Dermis blood vessel endothelial cell (primary cell): ENCODE measurements at regions not wholly inside any gene's neighbourhood (a gene's known extent, or its start where the extent isn't known, plus 50 kb on each side); places are given as distances from the start of the nearest gene placed in this dataset.

ENCODE experiments used
- DNase-seq: peaks from one replicate; pipeline ENCODE4 v3.0.0; 2010

DNA sequence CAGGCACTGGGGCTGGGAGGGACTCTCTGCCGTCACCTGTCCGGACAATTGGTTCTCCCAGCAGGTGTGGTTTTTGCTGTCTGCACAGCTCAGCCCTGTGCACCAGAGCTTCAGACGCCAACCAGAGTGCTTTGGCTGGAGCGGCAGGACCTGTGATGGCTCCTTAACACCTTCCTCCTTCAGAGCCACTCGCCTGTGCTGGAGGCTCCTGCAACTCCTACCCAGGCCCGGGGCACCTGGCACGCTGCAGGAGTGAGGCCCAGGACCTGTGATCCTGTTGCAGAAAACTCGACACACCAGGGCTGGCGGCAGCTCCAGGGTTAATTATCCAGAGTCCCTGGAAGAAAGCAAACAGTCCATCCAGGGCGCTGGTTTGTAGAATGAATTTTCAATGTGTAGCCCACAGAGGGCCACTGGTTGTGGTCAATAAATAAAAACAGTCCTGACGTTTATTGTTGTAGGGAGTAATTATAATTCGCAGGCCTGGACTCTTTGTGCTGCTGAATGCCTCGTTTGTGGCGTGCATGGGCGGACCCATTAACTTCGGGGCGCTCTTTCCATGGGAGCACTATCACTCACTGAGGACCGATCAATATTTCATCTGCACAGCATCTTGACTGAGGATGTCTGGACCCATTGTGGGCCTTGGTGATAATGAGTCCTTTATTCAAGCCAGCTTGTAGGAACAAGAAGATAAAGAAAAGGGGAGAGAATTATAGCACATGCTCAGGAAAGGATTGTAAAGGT lies 339.7 kb upstream of the IRX4 start:
- DNase-seq = no peak

DNA sequence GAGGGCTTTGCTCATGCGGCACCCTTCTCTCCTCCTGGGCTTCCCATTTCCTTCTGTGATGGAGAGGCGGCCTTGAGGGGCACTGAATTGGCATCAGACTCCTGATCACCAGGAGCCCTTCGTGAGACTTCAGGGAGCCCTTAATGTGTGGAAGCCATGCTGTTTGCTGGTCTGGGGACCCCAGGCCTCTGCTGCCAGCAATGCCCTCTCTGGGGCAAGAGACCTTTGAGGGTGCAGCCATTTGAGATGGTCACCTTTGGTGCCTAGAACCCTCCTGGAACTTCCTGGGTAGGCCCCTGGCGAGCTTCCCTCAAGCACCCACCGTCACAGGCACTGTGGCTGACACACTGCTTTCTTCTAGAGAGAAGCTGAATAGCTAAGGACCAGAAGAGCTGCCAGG lies 338.7 kb upstream of the IRX4 start:
- no peak for DNase-seq

DNA sequence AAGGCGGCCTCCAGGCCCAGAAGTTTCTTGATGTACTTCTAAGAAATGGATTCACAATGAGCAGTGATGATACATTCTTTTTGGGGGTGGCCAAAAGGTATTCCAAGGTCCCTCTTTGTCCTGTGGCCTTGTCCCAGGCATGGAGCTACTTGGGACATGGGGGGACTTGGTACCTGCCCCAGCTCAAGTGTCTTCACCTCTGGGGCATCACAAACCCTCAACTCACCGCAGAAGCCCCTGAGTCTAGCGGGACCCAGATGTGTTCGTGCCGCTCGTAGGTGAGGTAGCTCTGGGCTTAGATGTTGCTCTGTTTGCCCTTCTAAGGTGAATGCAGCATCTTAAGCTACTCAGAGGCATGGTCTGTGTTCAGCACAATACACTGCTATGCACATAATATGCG lies 338.0 kb upstream of the IRX4 start:
- no peak for DNase-seq

DNA sequence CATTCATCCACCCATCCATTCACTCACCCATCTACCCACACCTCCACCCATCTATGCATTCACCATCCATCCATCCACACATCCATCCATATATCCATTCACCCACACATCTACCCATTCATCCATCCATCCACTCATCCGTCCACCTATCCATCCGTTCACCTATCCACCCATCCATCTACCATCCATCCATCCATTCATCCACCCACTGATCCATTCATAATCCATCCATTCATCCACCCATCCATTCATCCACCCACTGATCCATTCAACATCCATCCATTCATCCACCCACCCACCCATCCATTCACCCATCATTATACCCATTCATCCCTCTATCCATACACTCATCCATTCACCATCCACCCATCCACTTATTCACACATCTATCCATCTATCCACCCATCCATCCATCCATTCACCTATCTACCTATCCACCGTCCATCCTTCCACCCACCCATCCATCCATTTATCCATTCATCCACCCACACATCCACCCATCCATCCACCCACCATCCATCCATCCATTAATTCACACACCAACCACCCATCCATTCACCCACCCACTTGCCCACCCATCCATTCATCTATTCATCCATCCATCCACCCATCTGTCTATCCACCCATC lies 336.5 kb upstream of the IRX4 start:
- DNase-seq = no peak

DNA sequence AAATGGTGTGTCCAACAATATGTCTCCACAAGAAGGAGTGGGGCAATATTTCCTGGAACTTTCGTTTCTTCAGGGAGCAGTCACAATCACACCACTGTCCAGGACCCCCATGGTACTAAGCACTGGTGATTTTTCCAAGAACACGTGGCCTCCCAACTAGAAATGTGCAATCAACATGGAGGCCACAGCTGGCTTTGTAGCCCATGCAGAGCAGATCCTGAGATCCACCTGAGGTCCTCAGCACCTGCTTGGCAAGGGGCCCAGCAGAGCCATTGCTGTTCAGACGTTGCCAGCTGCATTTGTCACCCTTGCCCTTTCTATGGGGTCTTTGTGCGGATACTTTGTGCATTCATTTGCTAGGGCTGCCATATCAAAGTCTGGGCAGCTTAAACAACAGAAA lies 334.5 kb upstream of the IRX4 start:
- no peak for DNase-seq

DNA sequence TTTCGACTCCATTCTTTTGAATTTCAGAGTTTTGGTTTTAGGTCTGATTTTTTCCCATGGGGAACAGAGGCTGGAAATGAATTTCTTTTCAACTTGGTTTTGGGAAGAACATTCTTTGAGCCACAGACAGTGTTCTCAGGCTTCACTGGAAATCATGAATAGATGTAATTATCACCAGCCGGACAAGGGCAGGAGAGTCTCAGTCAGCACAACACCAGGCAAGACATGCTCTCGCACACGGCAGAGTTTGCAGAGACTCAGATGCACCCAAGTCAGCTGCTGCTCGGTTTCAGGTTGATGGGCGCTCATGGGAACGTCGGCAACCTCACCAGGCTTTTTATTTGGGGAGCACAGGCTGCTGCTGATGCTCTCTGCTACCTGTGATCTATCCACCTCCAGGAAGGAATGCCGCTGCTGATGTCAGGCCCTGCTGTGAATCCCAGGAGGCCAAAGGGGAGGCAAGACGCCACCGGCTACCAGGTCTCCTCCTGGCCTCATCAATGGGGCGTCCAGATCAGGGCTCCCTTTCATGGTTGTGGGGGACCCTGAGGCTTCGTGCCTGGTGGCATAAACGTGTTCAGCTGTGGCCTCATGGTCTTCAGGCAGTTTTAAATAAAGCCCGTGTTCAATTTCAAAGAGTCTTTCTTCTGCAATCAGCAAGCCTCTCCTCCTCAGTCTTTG lies 332.3 kb upstream of the IRX4 start:
- DNase-seq = no peak

DNA sequence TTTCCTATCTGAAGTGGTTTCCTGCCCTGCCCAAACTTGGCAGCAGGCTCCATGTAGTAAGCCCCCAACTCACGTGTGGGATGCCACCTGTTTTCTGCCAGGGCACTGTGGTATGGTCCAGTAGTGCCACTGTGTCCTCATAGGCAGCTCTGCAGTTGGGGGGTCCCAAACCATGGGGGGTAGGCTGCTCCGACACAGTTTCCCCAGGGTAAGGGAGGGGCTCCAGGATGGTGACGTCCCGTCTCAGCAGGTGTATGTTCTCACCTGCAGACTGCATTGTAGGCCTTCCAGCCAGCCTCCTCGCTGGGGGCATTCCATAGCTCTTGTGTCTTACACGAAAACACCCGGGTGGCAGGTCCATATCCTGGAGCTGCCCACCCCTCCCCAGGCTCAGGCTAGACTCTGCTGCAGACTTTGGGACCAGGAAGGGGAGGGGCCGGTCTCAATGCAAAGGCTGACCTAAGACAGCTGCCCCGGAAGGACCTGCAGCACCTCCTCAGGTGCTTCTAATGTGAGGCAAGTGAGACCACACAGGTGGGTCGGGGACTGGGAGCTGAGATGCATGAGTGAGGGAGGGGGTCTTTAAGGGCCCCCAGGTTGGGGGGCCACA lies 330.5 kb upstream of the IRX4 start:
- no peak for DNase-seq

DNA sequence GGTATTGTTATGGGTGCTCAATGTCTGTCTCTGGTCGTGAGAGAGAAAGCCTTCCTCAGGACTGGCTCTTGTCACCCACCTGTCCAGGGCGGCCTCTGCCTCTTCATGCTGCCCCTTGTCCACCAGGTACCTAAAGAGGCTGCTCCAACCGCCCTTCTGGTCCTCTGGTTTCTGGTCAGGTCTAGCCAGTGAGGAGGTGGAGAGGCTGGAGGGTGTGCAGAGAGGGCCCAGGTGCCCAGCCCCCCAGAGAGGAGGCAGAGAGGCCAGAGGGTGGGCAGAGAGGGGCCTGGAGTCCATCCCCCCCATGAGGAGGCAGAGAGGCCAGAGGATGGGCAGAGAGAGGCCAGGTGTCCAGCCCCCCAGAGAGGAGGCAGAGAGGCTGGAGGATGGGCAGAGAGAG lies 329.8 kb upstream of the IRX4 start:
- no peak for DNase-seq

DNA sequence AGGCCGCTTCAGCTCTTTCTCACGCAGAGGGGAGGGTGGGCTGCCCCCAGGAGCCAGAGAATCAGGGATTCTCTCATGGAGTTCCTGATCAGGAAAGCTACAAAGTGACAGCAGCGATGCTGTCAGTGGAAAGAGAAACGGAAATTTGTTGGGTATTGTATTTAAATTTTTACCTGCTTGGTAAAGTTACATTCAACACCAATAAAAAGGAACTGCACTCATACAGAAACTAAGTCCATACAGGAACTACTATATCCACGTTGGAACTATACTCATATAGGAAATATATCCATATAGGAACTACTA lies 325.5 kb upstream of the IRX4 start:
- DNase-seq = no peak

DNA sequence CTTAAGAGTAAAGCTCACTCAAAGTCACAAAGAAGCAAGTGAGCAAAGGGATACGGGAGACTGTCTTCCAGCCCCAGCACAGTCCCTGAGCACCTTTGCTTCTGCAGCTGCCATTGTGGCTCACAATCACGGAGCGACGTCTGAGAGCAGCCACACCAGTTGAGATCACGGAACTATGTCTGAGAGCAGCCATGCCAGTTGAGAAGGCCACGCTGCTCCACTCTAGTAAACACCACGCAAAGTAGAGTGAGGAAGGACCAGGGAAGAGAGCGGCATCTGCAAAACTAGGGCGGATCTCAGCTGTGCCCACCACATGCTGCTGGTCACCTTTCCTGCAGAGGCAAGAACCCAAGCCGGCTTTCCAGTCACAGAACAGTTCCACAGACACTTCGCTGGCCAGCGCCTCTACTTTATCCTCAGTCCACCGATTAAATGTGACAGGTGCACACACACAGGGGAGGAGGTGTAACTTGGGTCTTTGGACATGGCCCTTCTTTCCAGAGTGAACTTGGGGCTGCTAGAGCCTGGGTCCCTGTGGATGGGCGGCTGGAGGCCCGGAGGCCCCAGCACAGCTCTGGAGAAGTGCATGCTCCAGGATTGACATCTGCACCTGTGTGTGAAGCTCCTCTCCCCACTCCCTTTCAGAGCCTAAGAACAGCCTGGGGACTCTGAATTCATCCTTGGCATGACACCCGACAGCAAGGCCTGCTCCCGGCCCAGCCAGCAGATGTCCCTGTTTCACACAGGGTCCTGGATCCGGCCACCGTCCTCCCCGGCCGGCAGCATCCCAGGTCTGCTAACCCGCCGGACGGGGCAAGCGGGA lies 324.9 kb upstream of the IRX4 start:
- DNase-seq = peak; percentile 1

DNA sequence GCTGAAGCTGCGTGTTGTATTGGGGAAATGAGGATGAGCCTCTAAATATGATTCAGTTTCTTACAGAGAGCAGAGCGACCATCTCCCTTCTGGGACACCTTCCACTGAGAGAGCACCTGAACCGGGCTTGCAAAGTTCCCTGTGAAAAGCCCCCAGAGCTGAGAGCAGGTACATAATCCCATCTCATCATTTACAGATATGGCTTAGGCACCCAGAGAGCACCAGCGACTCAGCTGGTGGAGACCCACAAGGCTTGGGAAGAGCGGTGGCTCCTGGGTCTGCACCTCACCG lies 324.3 kb upstream of the IRX4 start:
- DNase-seq = no peak

DNA sequence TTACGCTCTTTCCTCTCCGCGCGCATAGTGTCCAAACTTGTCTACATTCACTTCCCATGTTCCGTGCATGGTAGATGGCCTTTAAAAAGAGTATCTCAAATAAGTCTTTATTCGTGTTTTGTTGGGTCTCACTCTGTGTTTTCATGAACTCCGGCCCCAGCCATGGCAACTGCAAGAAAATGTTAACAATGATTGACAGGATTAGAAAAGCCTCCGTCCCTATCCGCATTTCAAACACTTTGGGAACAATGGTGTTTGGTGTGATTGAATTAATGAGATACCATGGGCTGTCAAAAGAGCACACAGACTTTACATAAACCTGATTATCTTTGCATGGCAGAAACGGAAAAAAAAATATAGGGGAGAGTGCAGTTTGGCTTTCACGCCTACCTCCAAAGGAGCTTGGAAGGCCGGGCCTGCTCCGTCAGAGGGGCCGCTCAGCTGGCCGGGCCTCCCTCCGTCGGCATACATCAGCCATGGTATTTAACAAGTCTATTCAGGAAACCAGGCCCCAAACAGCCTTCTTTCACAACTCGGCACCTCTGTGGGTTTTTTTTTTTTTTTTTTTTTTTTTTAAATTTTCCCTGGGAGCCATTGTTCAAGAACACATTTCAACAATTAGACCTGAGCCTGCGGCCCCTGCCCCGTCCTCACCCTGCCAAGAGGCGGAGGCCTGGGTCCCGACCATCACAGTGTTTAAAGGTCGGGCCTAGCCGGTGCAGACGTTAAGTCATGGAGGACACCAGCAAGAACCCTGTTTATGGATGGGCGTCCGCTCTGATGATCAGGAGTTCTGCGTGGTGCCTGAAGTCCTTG lies 323.8 kb upstream of the IRX4 start:
- DNase-seq = no peak

DNA sequence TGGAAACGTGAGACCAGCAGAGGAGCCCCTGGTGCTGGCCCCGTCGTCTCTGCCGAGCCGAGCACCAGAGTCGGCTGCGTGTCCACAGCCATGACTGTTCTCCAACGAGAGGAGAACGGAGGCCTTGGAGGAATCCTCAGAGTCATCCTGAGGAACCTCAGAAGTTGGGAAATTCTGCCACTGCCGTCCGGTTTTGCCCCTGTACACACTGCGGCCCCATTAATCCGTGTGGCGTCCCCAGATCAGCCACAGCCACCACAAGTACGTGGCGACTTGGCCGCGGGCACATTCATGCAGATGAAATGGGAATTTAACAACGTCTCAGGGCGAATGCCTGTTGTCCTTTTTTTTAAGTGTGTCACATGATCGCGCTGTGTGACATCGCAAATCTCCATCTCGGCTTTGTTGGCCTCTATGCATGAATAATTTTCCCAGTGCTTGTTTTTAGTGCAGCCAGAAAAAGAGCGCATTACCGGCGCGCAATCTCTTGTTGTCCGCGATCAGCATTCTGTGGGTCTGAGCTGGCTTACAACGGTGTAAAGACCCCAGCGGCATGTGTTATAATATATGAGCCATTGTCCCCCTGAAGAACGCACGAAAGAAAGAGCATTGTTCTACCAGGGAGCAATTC lies 323.0 kb upstream of the IRX4 start:
- DNase-seq = no peak

DNA sequence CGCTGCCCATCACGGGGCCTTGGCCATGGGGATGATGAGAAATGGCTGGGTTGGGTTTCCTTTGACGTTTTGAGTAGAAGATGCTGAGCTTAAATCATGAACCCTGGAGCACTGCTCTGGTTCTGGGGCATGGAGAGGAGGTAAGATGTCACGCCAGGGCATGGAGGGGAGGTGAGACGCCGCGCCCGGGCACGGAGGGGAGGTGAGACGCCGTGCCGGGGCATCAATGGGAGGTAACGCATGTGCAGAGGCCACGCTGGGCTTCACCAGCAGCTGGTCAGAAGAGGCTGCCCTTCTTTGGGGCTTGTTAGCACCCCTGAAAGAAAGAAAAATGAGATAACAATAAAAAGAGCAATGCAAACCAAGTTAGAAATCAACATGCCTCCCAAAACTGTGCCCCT lies 322.5 kb upstream of the IRX4 start:
- DNase-seq = no peak

DNA sequence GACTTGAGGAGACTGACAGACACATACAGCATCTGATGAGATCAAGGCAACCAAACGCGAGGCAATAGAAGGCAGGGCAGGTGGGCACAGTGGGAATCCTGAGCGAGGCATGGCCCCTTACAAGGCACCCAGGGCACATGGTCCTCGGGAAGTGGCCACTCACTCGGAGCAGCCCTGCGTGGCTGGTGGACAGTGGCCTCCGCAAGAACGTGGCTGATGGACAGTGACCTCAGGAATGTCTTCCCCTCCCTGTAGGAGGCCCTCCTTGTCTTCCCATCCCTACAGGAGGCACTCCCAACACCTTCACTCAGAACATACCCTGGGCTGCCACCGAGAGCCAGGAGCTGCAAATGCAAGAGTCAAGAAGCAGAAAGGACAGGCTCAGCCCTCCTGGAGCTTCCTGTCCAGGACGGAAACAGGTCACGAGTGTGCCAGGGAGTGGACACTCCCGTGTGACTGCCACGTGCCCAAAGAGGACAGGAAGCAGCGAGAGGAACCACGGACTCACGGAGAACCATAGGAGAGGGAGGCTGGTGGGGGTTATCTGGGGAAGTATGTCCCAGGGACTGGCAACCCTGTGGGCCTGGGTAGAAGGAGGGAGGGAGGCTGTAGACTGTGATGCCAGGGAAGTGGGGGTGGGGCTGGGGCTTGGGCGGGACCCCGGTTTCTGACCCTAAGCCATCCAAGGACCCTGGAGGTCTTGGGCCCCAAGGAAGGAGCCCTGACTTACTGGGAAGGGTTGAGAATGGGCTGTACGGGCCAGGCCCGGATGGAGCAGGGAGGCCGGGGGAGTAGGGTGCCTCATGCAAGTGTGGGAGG lies 321.9 kb upstream of the IRX4 start:
- DNase-seq = no peak

DNA sequence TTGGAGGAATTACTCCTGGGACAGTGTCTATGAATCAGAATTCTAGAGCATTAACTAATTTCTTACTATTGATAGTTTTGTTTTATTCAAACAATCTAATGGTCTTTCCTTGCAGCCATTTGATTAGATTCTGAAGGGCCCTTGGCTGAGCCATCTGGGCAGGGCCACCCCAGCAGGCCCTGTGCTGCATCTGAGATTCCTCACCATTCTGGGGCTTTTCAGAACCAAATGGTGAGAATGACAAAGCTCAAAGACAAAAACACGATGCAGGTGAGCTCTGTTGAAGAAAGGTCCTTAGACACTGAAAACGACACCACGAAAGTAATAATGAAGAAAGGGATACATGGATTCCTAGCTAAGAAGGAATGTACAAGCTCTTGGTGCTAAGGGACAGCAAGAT lies 321.0 kb upstream of the IRX4 start:
- no peak for DNase-seq

DNA sequence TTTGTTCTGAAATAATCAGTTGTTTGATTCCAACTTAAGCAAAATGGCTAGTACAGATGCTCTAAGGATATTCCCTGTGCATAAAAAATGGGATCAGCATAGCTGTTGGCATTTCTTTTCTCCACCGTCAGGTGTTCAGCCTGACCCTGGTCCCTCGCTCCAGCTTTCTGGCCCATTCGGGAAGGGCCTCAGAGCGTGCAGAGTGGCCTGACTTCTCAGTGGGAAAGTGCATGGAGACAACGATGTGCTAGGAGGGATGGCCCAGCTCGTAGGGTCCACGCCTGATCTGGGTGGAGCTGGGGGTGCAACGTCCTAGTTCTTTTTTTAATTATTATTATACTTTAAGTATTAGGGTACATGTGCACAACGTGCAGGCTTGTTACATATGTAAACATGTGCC lies 319.1 kb upstream of the IRX4 start:
- DNase-seq = no peak

DNA sequence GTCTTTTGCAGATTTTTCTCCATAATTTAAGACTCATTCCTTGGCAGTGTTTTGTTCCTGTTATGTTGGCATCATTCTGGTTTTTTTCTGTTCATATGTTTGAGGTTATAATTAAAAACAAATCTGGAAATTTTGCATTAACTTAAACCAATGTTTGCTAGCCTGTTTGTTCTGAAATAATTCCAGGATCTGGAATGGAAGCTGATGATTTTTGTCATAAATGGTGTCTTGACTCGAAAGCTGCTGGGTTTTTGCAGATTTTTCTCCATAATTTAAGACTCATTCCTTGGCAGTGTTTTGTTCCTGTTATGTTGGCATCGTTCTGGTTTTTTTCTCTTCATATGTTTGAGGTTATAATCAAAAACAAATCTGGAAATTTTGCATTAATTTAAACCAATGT lies 318.7 kb upstream of the IRX4 start:
- no peak for DNase-seq

DNA sequence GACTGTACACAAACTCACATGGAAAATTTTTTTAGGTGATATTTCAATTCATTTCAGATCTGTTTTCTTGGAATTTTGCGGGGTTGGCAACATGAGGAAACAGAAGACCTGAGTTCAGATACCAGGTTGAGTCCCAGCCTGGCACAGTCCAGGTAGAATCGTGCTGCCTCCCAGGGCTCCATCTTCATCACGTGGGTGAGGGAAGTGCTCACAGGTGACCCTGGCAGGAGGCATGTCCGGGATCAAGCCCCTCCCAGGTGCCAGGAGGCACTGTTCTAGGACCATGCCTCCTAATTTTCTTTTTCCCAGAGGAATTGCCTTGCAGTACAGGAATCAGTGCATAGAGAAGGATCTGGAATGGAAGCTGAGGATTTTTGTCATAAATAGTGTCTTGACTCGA lies 318.3 kb upstream of the IRX4 start:
- DNase-seq = no peak

DNA sequence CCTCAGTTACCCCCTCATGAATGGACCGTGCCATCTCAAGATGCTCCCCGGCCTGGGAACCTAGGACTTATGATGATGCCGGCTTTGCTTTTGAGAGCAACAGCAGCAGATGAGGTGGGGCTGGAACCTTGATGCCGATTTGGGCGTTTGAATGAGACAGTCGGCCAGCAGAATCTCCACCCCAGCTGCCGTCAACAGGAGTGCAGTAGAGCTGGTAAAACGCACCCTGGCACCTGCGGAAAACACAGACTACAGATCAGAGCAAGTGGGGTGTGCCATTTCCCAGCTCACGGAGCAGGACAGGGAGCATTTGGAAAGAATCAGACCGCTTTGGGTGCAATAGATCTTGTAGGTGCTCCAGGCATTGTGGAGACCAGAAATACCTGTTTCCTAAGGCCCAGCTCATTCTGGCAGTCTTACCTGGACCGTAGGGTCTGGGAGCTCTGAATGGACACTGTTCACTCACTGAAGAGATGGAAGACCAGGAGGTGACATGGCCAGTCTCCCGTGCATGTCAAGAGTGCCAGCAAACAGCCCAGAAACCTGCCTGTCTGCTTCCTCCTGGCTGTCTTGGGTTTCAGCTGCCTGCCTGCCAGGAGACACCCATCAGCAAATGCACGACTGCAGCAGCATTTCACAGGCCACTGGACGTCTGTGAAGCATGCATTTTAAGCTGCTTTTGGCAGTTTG lies 317.7 kb upstream of the IRX4 start:
- no peak for DNase-seq
